NB4 (cell line): ENCODE measurements at regions not wholly inside any gene's neighbourhood (a gene's known extent, or its start where the extent isn't known, plus 50 kb on each side); places are given as distances from the start of the nearest gene placed in this dataset.

Experiments used
- MYC ChIP-seq: IDR thresholded peaks from 2 replicates; pipeline ENCODE4 v1.6.1; 2011; ENCODE audit warnings: low read depth, low read length
- POLR2A ChIP-seq: IDR thresholded peaks from 2 replicates; pipeline ENCODE4 v1.6.1; 2011; ENCODE audit warnings: mild to moderate bottlenecking; ENCODE audit not compliant: insufficient read length; ENCODE audit errors: extremely low read depth
- TF ChIP-seq, protein P1 (sequence below): IDR thresholded peaks from one replicate; pipeline ENCODE4 v1.5.1; 2012; ENCODE audit warnings: low read depth, low read length
- TF ChIP-seq, protein P2 (sequence below): IDR thresholded peaks from 2 replicates; pipeline ENCODE4 v1.6.1; 2011; ENCODE audit warnings: low read depth, low read length

DNA sequence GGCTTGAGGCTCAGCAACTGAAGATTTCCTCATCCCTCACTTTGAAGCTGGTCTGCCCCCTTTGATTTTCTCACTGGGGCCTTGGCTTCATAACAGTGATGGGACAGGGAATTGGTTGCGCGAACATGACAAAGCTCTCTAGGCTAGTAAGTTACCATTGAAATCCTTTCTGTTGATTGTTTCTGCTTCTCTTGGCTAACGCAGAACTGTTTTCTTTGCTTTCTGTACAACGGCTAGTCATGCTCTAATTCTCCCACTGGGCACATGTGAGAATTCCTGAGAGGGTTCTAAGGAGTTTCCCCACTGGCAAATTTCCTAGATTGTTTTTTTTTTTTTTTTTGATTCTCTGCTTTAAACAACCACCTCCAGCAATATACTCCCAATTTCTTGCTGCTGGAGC, 738.6 kb downstream of the PCDH7 start:
- TF ChIP-seq, protein P1, sequence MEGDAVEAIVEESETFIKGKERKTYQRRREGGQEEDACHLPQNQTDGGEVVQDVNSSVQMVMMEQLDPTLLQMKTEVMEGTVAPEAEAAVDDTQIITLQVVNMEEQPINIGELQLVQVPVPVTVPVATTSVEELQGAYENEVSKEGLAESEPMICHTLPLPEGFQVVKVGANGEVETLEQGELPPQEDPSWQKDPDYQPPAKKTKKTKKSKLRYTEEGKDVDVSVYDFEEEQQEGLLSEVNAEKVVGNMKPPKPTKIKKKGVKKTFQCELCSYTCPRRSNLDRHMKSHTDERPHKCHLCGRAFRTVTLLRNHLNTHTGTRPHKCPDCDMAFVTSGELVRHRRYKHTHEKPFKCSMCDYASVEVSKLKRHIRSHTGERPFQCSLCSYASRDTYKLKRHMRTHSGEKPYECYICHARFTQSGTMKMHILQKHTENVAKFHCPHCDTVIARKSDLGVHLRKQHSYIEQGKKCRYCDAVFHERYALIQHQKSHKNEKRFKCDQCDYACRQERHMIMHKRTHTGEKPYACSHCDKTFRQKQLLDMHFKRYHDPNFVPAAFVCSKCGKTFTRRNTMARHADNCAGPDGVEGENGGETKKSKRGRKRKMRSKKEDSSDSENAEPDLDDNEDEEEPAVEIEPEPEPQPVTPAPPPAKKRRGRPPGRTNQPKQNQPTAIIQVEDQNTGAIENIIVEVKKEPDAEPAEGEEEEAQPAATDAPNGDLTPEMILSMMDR, result no peak
- no peak for TF ChIP-seq POLR2A
- TF ChIP-seq, protein P2, sequence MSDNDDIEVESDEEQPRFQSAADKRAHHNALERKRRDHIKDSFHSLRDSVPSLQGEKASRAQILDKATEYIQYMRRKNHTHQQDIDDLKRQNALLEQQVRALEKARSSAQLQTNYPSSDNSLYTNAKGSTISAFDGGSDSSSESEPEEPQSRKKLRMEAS, result no peak
- TF ChIP-seq MYC, result no peak
